Pancreas (tissue), 10 donors: ENCODE measurements at regions not wholly inside any gene's neighbourhood (a gene's known extent, or its start where the extent isn't known, plus 50 kb on each side); places are given as distances from the start of the nearest gene placed in this dataset.
"Not testable (repeated sequence)": the region's sequence is repeated elsewhere in the genome, so short reads cannot be mapped to it uniquely, and the experiment has no call there.

ENCODE experiments used
- ATAC-seq, 4 donors: fragments of 200-7000 bp; cut with Tn5 transposase; one replicate each; pipeline versions ENCODE4 v1.8.0 to v1.9.1; 2020; ENCODE audit warnings: mild to moderate bottlenecking in 4 of 4, moderate library complexity in 4 of 4
- DNase-seq, 6 donors: peaks; one replicate each; pipeline ENCODE4 v3.0.0-alpha.2; 2020
- FAIRE-seq: peaks from 2 replicates; lab custom pipeline; 2012; peaks lifted over from hg19 to GRCh38; lab: Jason Lieb, UNC
- H3K27ac ChIP-seq, 4 donors: fragments of 200-600 bp; sonication (generic); 1 replicate in 3 of 4; 2 replicates in 1 of 4; pipeline versions ENCODE4 v1.5.0 to v1.8.0; 2020
- H3K27me3 ChIP-seq, 4 donors: fragments of 200-600 bp; one replicate each; pipeline ENCODE4 v1.8.0; 2021
- H3K36me3 ChIP-seq, 3 donors: fragments of 200-600 bp; sonication (generic) in 1 of 3; one replicate each; pipeline versions ENCODE4 v1.5.0 to v1.8.0; 2020 to 2021
- H3K4me1 ChIP-seq, 3 donors: fragments of 200-600 bp; one replicate each; pipeline ENCODE4 v1.8.0; 2021
- H3K4me3 ChIP-seq, 4 donors: fragments of 200-600 bp; sonication (generic) in 2 of 4; one replicate each; pipeline versions ENCODE4 v1.5.0 to v1.8.0; 2020 to 2021
- H3K9me3 ChIP-seq, 4 donors: fragments of 200-600 bp; one replicate each; pipeline ENCODE4 v1.8.0; 2021
- CTCF ChIP-seq, 4 donors: fragments of 200-600 bp; sonication (generic) in 3 of 4; IDR thresholded peaks; one replicate each; pipeline versions ENCODE4 v1.5.0 to v1.8.0; 2021; ENCODE audit warnings: antibody characterized with exemption in 4 of 4
- WGBS, 2 donors: extraction: QIAGEN DNeasy Blood & Tissue Kit; methylation state at CpG; one replicate each; pipeline ENCODE4 v1.1.7; 2013; 5-methylcytosine and 5-hydroxymethylcytosine counted together
- intact Hi-C, 3 donors: fragments of 100-400 bp; cut with DNase I; formaldehyde crosslinking; loops; one replicate each; pipeline versions ENCODE4 v1.11.1 to v1.14.2; 2022
- donor health status: healthy with polysubstance abuse.
- donor health status: DM: no; HTN: no; CAD: no; lungs with moderate emphysema.
- donor health status: DM: no; HTN: no; CAD: no.
- donor health status: control.
- donor health status: control.
- donor health status: Bipolar disorder and iron deficiency.
- donor health status: DM: yes; HTN: yes; CAD: no.
- donor health status: DM: no; HTN: no; CAD: no.
- donor health status: DM: no; HTN: no; CAD: no.
- donor health status: DM: yes; HTN: yes; CAD: no.

- DNase-seq (no peak), FAIRE-seq (no peak), ATAC-seq (no peak)
- no peak for TF ChIP-seq CTCF (IDR thresholded peaks at IDR 0.05)
- Histone ChIP-seq H3K4me3 (no peak overlapping the region), H3K27ac (no peak overlapping the region), H3K9me3 (no peaks in the 10 kb centered on the region), H3K36me3 (no peaks in the 10 kb centered on the region), H3K4me1 (no peaks in the 10 kb centered on the region), H3K27me3 (no peaks in the 10 kb centered on the region)
- WGBS, 2 donors: 63 to 70% methylated on average over 3 of the region's 3 CpGs
- intact Hi-C loops: no loop called here
Measured at GRCh38 chr22:23471698-23472097, 108.4 kb downstream of the IGLL1 start.

GRCh38 chr22:23470811-23471389 is 109.2 kb downstream of the IGLL1 start:
- no peak for TF ChIP-seq CTCF (IDR thresholded peaks at IDR 0.05)
- DNase-seq (no peak), FAIRE-seq (no peak), ATAC-seq (no peak)
- H3K27me3 ChIP-seq: no peaks in the 10 kb centered on the region
- no peaks in the 10 kb centered on the region for H3K9me3 ChIP-seq
- H3K4me3 ChIP-seq: no peak overlapping the region
- intact Hi-C loops: no loop called here
- H3K27ac ChIP-seq: no peak overlapping the region
- 85 to 86% methylated on average over 8 of the region's 8 CpGs for WGBS, 2 donors
- no peaks in the 10 kb centered on the region for H3K36me3 ChIP-seq
- H3K4me1 ChIP-seq: no peaks in the 10 kb centered on the region

- DNase-seq (no peak), FAIRE-seq (no peak), ATAC-seq (no peak)
- Histone ChIP-seq H3K4me3 (no peak overlapping the region), H3K36me3 (no peaks in the 10 kb centered on the region), H3K4me1 (no peaks in the 10 kb centered on the region), H3K27me3 (no peaks in the 10 kb centered on the region), H3K9me3 (no peaks in the 10 kb centered on the region), H3K27ac (no peak overlapping the region)
- intact Hi-C loops: no loop called here
- no peak for TF ChIP-seq CTCF (IDR thresholded peaks at IDR 0.05)
Measured at GRCh38 chr22:23467721-23468294, 112.3 kb downstream of the IGLL1 start.

- intact Hi-C loops: no loop called here
- Histone ChIP-seq H3K27ac (no peak overlapping the region), H3K27me3 (no peaks in the 10 kb centered on the region), H3K4me3 (no peak overlapping the region), H3K36me3 (no peaks in the 10 kb centered on the region), H3K4me1 (no peaks in the 10 kb centered on the region), H3K9me3 (no peaks in the 10 kb centered on the region)
- no peak for FAIRE-seq
- no peak for ATAC-seq
- no peak for DNase-seq
- no peak for TF ChIP-seq CTCF (IDR thresholded peaks at IDR 0.05)
- 81 to 95% methylated on average over 7 of the region's 7 CpGs for whole genome bisulfite sequencing, 2 donors
Measured at GRCh38 chr22:23466351-23466750, 113.7 kb downstream of the IGLL1 start.

GRCh38 chr22:23464796-23465195 is 115.3 kb downstream of the IGLL1 start:
- H3K27me3 ChIP-seq, H3K4me3 ChIP-seq, H3K9me3 ChIP-seq, intact Hi-C loops, H3K4me1 ChIP-seq, ATAC-seq, FAIRE-seq, H3K36me3 ChIP-seq, DNase-seq, H3K27ac ChIP-seq: not testable (repeated sequence)
- 60 to 71% methylated on average over 6 of the region's 6 CpGs for WGBS, 2 donors

GRCh38 chr22:23460517-23461031 is 119.5 kb downstream of the IGLL1 start:
- H3K4me3 ChIP-seq, H3K9me3 ChIP-seq, H3K36me3 ChIP-seq, FAIRE-seq, H3K27me3 ChIP-seq, H3K27ac ChIP-seq, H3K4me1 ChIP-seq, intact Hi-C loops: not testable (repeated sequence)
- 83 to 84% methylated on average over 24 of the region's 24 CpGs for WGBS, 2 donors
- peak in 1 of 4 donors; percentile 25 for ATAC-seq
- DNase-seq: peak in 1 of 6 donors; percentile 42

- H3K4me3 ChIP-seq, FAIRE-seq: not testable (repeated sequence)
Measured at GRCh38 chr22:23459645-23460516, 120.2 kb downstream of the IGLL1 start.

More at GRCh38 chr22:23459645-23460516, 120.2 kb downstream of the IGLL1 start:
- H3K4me1 ChIP-seq, ATAC-seq, DNase-seq, H3K27ac ChIP-seq, H3K9me3 ChIP-seq, intact Hi-C loops, H3K27me3 ChIP-seq, H3K36me3 ChIP-seq: not testable (repeated sequence)
- 82 to 85% methylated on average over 23 to 24 of the region's 24 CpGs for WGBS, 2 donors
